BJ (cell line): ENCODE measurements at regions not wholly inside any gene's neighbourhood (a gene's known extent, or its start where the extent isn't known, plus 50 kb on each side); places are given as distances from the start of the nearest gene placed in this dataset.

Experiments used
- CTCF ChIA-PET: fragments of 350-600 bp; formaldehyde crosslinking; extraction: SDS; loops from one replicate; lab custom pipeline; 2021; ENCODE audit warnings: antibody characterized with exemption, inconsistent platforms; lab: Yijun Ruan, JAX
- POLR2A ChIA-PET: fragments of 300-600 bp; sonication (Branson Sonifier 250); formaldehyde crosslinking; extraction: SDS; loops from one replicate; lab custom pipeline; 2021; ENCODE audit warnings: antibody characterized with exemption; lab: Charles Lee
- DNase-seq: peaks from one replicate; pipeline ENCODE4 v3.0.0-alpha.2; 2011; ENCODE audit warnings: low read depth
- H3K27me3 ChIP-seq: 2 replicates; pipeline ENCODE4 v1.6.0; 2011; ENCODE audit warnings: low read length; ENCODE audit not compliant: control insufficient read depth, insufficient read depth
- H3K36me3 ChIP-seq: 2 replicates; pipeline ENCODE4 v1.5.1; 2011; ENCODE audit warnings: low read length; ENCODE audit not compliant: control insufficient read depth, insufficient read depth
- H3K4me3 ChIP-seq: 2 replicates; pipeline ENCODE4 v1.5.1; 2011; ENCODE audit warnings: low read depth, mild to moderate bottlenecking, control low read depth, low read length
- CTCF ChIP-seq: IDR thresholded peaks from 2 replicates; pipeline ENCODE4 v1.5.1; 2011; ENCODE audit warnings: low read depth, mild to moderate bottlenecking, control low read depth, inconsistent platforms, low read length, moderate library complexity; ENCODE audit not compliant: insufficient read depth

GRCh38 chr10:76631884-76632766, 1005.5 kb downstream of the KCNMA1 start:
- no peak overlapping the region for H3K4me3 ChIP-seq
- ChIA-PET POLR2A (no interaction called here), CTCF (interaction anchor here (1.1 to 1.2 kb wide), 2 partner anchors 27 to 353 kb away, joined by 3 read pairs; no protein-coding TSS in a partner anchor)
- no peak for TF ChIP-seq CTCF
- H3K36me3 ChIP-seq: no peaks in the 10 kb centered on the region
- no peak for DNase-seq
- H3K27me3 ChIP-seq: peaks cover 5% of the 10 kb centered on the region

- no peak overlapping the region for H3K4me3 ChIP-seq
- ChIA-PET CTCF (interaction anchor here (1.1 to 1.2 kb wide), 2 partner anchors 26 to 354 kb away, joined by 3 read pairs; no protein-coding TSS in a partner anchor), POLR2A (no interaction called here)
- no peak for TF ChIP-seq CTCF
- no peaks in the 10 kb centered on the region for H3K36me3 ChIP-seq
- no peak for DNase-seq
- peaks cover 5% of the 10 kb centered on the region for H3K27me3 ChIP-seq
These were observed 1006.5 kb downstream of the KCNMA1 start for GRCh38 chr10:76631036-76631670.

GRCh38 chr10:76628801-76629200, 1008.8 kb downstream of the KCNMA1 start:
- ChIA-PET CTCF (interaction anchor here (0.6 kb wide), 1 partner anchor 593 kb away, joined by 3 read pairs; no protein-coding TSS in a partner anchor), POLR2A (no interaction called here)
- no peaks in the 10 kb centered on the region for H3K36me3 ChIP-seq
- H3K4me3 ChIP-seq: no peak overlapping the region
- no peak for TF ChIP-seq CTCF
- DNase-seq: no peak
- H3K27me3 ChIP-seq: peaks cover 2% of the 10 kb centered on the region; the same call in 1 of the 2 replicates

GRCh38 chr10:76626386-76626785, 1011.2 kb downstream of the KCNMA1 start:
- ChIA-PET CTCF (no interaction called here), POLR2A (no interaction called here)

More at GRCh38 chr10:76626386-76626785, 1011.2 kb downstream of the KCNMA1 start:
- Histone ChIP-seq H3K4me3 (no peak overlapping the region), H3K27me3 (no peaks in the 10 kb centered on the region), H3K36me3 (no peaks in the 10 kb centered on the region)
- DNase-seq: no peak
- no peak for TF ChIP-seq CTCF
